PFSK-1 (cell line): ENCODE measurements at regions not wholly inside any gene's neighbourhood (a gene's known extent, or its start where the extent isn't known, plus 50 kb on each side); places are given as distances from the start of the nearest gene placed in this dataset.

ENCODE experiments used
- POLR2AphosphoS5 ChIP-seq: IDR thresholded peaks from 2 replicates; pipeline ENCODE4 v1.6.1; 2012; ENCODE audit warnings: low read depth, mild to moderate bottlenecking, control low read depth, low read length, moderate library complexity
- TAF1 ChIP-seq: IDR thresholded peaks from 2 replicates; pipeline ENCODE4 v1.6.1; 2012; ENCODE audit warnings: low read length, control low read depth, borderline replicate concordance; ENCODE audit not compliant: insufficient read depth

DNA sequence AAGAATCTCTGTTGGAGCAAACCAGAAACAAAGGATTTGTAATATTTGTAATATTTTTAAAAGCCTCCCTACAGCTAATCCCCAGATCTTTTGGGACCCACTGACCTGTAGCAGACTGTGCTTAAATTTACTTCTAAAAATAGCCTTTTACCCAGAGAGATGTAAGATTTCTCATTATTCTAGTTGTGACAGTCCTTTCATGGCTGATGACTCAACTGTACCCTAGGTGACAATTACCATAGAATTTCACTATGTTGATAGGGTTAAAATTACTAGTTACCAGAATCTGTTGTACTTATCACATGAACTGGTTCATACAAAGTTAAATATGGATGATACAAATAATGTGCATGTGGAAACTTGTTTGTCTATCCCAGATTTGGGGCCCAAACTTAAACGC is 543.9 kb upstream of the SEMA6A start:
- TF ChIP-seq TAF1 (no peak), POLR2AphosphoS5 (no peak)
